GM19452 (cell line): ENCODE measurements at regions not wholly inside any gene's neighbourhood (a gene's known extent, or its start where the extent isn't known, plus 50 kb on each side); places are given as distances from the start of the nearest gene placed in this dataset.

Experiments
- ATAC-seq: cut with Tn5 transposase; IDR thresholded peaks from one replicate; pipeline ENCODE4 v1.9.1; 2021; ENCODE audit not compliant: unreplicated experiment

DNA sequence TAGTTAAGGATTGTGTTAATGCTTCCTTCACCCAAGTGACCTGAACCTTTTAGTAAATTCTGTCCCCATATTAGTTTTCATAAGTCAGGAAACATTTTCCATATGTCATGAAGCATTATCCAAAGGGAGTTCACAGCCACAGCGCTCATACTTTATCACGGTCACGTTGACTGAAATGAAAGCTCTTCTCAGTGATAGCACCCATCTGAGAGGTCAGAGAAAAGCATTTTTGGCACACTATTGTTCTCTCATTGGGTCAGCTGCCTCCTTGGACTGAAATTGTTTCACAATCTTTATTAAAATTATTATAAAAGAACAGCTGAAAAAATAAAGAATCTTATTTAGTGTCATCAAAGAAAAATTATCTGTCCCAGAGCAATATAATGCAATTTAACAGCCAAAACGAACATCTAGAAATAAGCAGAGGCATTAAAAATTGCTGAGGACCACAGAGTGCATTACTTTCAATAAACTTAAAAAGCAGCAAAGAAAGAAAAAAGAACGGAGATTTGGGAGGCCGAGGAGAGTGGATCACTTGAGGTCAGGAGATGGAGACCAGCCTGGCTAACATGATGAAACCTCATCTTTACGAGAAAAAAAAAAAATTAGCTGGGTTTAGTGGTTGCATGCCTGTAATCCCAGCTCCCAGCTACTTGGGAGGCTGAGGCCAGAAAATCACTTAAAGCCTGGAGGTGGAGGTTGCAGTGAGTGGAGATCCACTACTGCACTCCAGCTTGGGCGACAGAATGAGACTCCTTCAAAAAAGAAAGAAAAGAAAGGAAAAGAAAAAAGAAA, 680.8 kb upstream of the FAM241A start:
- ATAC-seq, result no peak

DNA sequence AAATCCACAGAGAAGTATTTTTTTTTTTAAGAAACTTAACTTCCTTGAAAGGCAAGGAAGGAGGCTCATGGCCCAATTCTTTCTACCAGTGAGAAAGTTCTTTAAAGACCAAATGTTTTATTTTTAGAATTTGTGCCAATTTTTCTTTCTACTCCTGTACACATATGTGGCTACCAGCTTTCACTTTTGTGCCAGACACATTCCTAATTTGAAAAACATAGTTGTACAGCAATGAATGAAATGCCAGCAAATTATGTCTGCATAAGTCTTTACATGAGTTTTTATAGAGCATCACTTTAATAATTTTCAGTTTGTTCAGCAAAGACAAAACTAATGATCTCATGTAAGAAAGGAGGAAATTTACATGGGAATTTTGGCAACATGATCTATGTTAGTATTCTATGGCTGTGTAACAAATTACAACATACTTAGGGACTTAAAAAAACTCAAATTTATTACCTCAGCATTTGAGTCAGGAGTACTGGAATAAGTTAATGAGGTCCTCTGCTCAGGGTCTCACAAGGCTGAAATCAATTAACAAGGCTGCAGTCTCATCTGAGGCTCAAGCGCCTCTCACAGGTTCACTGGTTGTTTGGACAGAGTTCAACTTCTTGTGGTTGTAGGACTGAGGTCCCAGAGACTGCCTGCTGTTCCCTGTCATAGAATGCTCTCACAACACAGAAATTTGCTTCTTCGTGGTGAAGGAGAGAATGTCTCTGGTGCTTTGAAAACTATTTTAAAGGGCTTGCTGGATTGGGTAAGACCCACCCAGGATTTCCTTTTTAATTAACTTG, 678.2 kb upstream of the FAM241A start:
- ATAC-seq, result no peak

- ATAC-seq, result no peak
These were observed 670.3 kb upstream of the FAM241A start for GRCh38 chr4:111475001-111475400.

DNA sequence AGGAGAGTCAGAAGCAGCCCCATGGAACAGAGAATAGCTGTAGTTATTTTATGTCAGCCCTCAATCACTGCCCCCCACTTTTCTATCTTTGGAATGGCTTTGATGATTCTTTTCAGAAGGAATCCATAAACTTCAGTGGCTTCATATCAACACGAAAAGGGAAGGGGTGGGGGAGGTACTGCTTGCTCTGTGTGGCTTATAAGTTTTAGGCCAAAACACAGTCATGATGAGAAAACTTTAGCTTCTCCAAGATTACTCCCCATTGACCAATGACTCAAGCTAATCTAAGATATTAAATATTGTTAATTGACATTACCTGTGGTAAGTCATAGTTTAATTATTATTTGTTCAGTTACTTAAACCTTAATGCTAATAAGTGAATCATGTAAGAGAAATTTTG, 669.6 kb upstream of the FAM241A start:
- no peak for ATAC-seq

DNA sequence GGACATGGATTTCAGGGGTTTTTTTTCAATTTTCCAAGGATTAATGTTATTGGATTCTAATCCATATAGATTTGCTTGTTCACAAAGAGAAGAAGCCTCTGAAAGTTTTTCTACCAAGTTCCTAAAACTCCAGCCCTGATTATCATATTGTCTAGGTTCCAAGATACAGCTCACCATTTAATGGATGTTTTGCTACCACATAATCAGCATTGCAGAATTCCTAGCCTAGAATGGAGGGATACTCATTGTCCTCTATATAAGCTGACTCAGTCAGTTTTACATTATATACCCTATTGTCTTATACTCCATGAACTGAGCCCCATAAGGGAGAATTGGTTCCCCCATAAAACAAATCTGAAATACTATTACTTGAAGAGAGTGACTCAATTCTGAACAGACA, 664.7 kb upstream of the FAM241A start:
- no peak for ATAC-seq

GRCh38 chr4:111483375-111484169, 661.7 kb upstream of the FAM241A start:
- ATAC-seq, result no peak

GRCh38 chr4:111492496-111492895, 652.8 kb upstream of the FAM241A start:
- no peak for ATAC-seq

DNA sequence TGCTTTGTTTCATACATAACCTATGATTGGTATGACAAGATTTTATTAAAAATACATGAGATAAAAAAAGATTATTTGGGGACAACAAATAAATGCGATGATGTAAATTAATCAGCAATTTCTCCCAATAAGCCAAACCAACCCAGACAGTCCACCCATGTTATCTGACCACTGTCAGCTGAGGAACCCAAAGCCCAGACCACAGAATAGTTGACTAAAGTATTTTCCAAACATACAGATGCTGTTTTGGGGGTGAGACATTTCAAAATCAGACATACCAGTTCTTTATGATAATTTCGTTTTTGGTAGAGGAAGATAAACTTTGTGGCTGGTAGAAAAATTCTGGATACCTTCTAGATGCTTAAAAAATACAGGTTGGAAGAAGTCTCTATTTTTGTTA, 650.8 kb upstream of the FAM241A start:
- ATAC-seq, result no peak

DNA sequence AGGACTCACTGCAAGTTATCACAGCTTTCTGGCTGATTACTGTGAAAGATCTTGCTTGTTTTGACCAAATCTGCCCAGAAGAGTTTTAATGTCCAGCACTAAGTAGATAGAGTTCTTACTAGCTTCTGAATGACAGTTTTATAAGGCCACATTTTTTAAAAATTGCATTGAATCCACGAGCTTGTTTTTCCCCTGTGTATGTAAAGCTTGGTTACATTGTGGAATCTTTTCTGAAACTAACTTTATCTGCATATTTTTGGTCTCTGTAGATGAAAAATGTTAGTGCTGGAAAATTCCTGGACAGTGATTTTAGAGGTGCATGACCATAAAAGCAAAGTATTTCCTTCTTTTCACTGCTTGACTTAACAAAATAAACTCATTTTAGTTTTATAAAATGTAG, 650.3 kb upstream of the FAM241A start:
- no peak for ATAC-seq

GRCh38 chr4:111499291-111499690, 646.0 kb upstream of the FAM241A start:
- no peak for ATAC-seq

DNA sequence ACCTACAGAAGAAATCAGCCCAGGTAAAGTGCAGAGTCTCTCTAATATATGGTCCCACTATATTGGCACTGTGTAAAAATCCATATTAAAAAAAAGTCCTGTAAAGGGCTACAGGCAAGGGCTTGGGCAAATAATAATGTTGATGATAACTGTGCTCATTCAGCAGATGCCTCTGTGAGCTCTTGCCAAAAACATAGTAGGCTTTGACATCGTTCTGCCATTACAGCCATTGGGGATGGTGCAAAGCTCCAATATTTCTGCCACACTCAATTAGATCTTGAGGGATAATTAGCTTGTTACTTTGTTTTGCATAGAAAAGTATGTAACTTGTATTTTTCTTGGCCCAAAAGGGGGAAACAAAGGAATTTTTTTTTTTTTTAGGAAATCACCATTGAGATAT, 645.5 kb upstream of the FAM241A start:
- no peak for ATAC-seq

GRCh38 chr4:111500858-111501257, 644.4 kb upstream of the FAM241A start:
- ATAC-seq, result no peak

DNA sequence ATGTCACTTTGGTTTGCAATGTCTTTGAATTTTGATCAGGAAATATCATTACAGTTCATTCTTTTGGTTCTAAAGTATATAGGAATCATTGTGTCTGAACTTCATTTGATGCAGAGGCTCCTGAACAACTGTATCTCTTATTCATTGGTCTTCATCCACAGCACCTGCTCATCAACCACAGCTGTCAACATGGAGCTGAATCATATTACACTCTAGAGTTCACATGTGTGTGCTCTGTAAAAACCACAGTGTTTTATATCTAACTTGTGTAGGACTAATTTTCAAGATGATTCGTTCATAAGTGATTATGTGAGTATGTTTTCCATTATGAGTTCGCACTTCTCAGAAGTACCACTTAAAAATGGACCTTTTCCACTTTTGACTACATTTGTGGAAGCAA, 643.3 kb upstream of the FAM241A start:
- ATAC-seq, result no peak

- ATAC-seq, result no peak
These were observed 642.6 kb upstream of the FAM241A start for GRCh38 chr4:111502626-111503025.

- no peak for ATAC-seq
These were observed 638.5 kb upstream of the FAM241A start for GRCh38 chr4:111506706-111507105.

GRCh38 chr4:111510535-111510934, 634.7 kb upstream of the FAM241A start:
- no peak for ATAC-seq

GRCh38 chr4:111512081-111512783, 633.0 kb upstream of the FAM241A start:
- no peak for ATAC-seq

- no peak for ATAC-seq
These were observed 625.6 kb upstream of the FAM241A start for GRCh38 chr4:111519683-111520082.

DNA sequence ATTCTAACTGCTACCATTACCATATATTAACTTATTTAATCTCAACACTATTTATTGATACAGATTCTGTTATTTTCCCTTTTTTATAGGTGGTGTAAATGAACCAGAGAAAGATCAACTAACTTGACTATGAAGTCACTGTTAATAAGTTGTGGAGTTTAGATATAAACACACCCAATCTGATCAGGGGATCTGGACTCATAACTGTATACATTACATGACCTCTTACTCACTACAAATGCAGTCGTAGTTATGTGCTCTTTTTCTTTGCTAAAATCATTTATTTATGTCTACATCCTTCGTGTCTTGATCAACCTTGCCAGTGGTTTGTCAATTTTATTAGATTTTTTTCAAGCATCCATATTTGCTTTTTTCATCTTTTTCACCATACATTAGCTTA, 614.8 kb upstream of the FAM241A start:
- ATAC-seq, result no peak

DNA sequence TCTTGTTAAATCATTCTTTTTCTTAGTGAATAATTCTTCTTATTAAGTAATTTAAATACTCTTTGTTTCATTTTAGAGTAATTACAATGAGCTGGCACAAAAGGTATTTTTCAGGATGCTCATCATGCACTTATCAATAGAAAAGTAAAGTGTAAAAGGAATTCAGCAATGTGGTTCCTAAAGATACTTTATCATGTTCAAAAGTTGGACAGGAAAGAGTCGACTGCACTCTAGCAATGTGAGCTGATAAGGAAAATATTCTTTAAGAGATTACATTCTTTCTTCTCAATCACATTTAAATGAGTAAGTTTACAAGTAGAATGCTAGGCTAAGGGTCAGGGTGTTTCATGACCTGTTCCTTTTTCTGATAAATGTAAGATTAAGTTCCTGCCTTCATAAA, 609.5 kb upstream of the FAM241A start:
- ATAC-seq, result no peak

GRCh38 chr4:111537165-111537564, 608.1 kb upstream of the FAM241A start:
- ATAC-seq, result no peak
